Urothelium cell line (cell line): ENCODE measurements at regions not wholly inside any gene's neighbourhood (a gene's known extent, or its start where the extent isn't known, plus 50 kb on each side); places are given as distances from the start of the nearest gene placed in this dataset.
A peak's percentile ranks its signal among the peaks of the same experiment; 100 is the strongest.
"Not testable (repeated sequence)": the region's sequence is repeated elsewhere in the genome, so short reads cannot be mapped to it uniquely, and the experiment has no call there.

Source experiments
- DNase-seq: peaks from one replicate; pipeline ENCODE4 v3.0.0; 2011; ENCODE audit warnings: low spot score, mixed read lengths
- FAIRE-seq: peaks from 2 replicates; lab custom pipeline; 2011; peaks lifted over from hg19 to GRCh38; lab: Jason Lieb, UNC

GRCh38 chr3:140752499-140752898 lies 74.6 kb downstream of the TRIM42 start:
- FAIRE-seq (no peak), DNase-seq (no peak)

GRCh38 chr3:140753865-140754754 lies 76.2 kb downstream of the TRIM42 start:
- peak; percentile 35 for DNase-seq
- no peak for FAIRE-seq

- DNase-seq = peak; percentile 3
- no peak for FAIRE-seq
Observed at GRCh38 chr3:140754936-140755335, 77.1 kb downstream of the TRIM42 start.

GRCh38 chr3:140756240-140757016 lies 78.6 kb downstream of the TRIM42 start:
- peak; percentile 13 for DNase-seq
- no peak for FAIRE-seq

- FAIRE-seq (no peak), DNase-seq (no peak)
Observed at GRCh38 chr3:140758791-140759444, 81.1 kb downstream of the TRIM42 start.

GRCh38 chr3:140760324-140761075 lies 82.6 kb downstream of the TRIM42 start:
- FAIRE-seq = no peak

GRCh38 chr3:140761076-140761639 lies 83.3 kb downstream of the TRIM42 start:
- DNase-seq = no peak
- FAIRE-seq = no peak

More at GRCh38 chr3:140760324-140761075, 82.6 kb downstream of the TRIM42 start:
- DNase-seq = no peak

GRCh38 chr3:140762746-140763145 lies 84.9 kb downstream of the TRIM42 start:
- DNase-seq = no peak
- no peak for FAIRE-seq

GRCh38 chr3:140763532-140763931 lies 85.7 kb downstream of the TRIM42 start:
- no peak for FAIRE-seq
- no peak for DNase-seq

GRCh38 chr3:140765246-140765645 lies 87.4 kb downstream of the TRIM42 start:
- FAIRE-seq = no peak
- DNase-seq = no peak

GRCh38 chr3:140766465-140766864 lies 88.6 kb downstream of the TRIM42 start:
- DNase-seq (no peak), FAIRE-seq (no peak)

- no peak for FAIRE-seq
- DNase-seq = no peak
Observed at GRCh38 chr3:140767566-140767965, 89.7 kb downstream of the TRIM42 start.

GRCh38 chr3:140768941-140769340 lies 91.1 kb downstream of the TRIM42 start:
- DNase-seq (no peak), FAIRE-seq (no peak)

- no peak for DNase-seq
- no peak for FAIRE-seq
Observed at GRCh38 chr3:140769951-140770350, 92.1 kb downstream of the TRIM42 start.

- no peak for FAIRE-seq
- DNase-seq = no peak
Observed at GRCh38 chr3:140770977-140771667, 93.3 kb downstream of the TRIM42 start.

GRCh38 chr3:140777631-140778233 lies 99.9 kb downstream of the TRIM42 start:
- FAIRE-seq (no peak), DNase-seq (no peak)

GRCh38 chr3:140791368-140791767 lies 113.5 kb downstream of the TRIM42 start:
- DNase-seq (no peak), FAIRE-seq (no peak)

- no peak for DNase-seq
- no peak for FAIRE-seq
Observed at GRCh38 chr3:140794507-140794906, 116.6 kb downstream of the TRIM42 start.

GRCh38 chr3:140802898-140803297 lies 125.0 kb downstream of the TRIM42 start:
- not testable (repeated sequence) for DNase-seq, FAIRE-seq
